ENCODE measurements at regions not wholly inside any gene's neighbourhood (a gene's known extent, or its start where the extent isn't known, plus 50 kb on each side); places are given as distances from the start of the nearest gene placed in this dataset.

GRCh38 chr9:95751520-95751790, 124.0 kb upstream of the ERCC6L2 start:
- TF ChIP-seq, protein P1, sequence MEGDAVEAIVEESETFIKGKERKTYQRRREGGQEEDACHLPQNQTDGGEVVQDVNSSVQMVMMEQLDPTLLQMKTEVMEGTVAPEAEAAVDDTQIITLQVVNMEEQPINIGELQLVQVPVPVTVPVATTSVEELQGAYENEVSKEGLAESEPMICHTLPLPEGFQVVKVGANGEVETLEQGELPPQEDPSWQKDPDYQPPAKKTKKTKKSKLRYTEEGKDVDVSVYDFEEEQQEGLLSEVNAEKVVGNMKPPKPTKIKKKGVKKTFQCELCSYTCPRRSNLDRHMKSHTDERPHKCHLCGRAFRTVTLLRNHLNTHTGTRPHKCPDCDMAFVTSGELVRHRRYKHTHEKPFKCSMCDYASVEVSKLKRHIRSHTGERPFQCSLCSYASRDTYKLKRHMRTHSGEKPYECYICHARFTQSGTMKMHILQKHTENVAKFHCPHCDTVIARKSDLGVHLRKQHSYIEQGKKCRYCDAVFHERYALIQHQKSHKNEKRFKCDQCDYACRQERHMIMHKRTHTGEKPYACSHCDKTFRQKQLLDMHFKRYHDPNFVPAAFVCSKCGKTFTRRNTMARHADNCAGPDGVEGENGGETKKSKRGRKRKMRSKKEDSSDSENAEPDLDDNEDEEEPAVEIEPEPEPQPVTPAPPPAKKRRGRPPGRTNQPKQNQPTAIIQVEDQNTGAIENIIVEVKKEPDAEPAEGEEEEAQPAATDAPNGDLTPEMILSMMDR (IDR thresholded peaks at IDR 0.05) = no peak
- TF ChIP-seq POLR2A (IDR thresholded peaks at IDR 0.05) = no peak
